Neural cell (in vitro differentiated cells): ENCODE measurements at regions not wholly inside any gene's neighbourhood (a gene's known extent, or its start where the extent isn't known, plus 50 kb on each side); places are given as distances from the start of the nearest gene placed in this dataset.

Experiments
- CTCF ChIP-seq: fragments of 450-650 bp; IDR thresholded peaks from 2 replicates; pipeline ENCODE4 v1.5.1; 2014; ENCODE audit warnings: antibody characterized with exemption, mild to moderate bottlenecking, moderate library complexity; ENCODE audit not compliant: poor library complexity, severe bottlenecking
- EP300 ChIP-seq: fragments of 450-650 bp; conservative IDR thresholded peaks from 2 replicates; pipeline ENCODE4 v1.6.1; 2014; ENCODE audit warnings: antibody characterized with exemption, mild to moderate bottlenecking, moderate library complexity; ENCODE audit not compliant: poor library complexity, severe bottlenecking
- MXI1 ChIP-seq: fragments of 450-650 bp; conservative IDR thresholded peaks from 2 replicates; pipeline ENCODE4 v1.6.1; 2014; ENCODE audit warnings: antibody characterized with exemption, mild to moderate bottlenecking; ENCODE audit not compliant: poor library complexity, severe bottlenecking
- REST ChIP-seq: IDR thresholded peaks from 2 replicates; pipeline ENCODE4 v1.6.1; 2012; ENCODE audit warnings: borderline replicate concordance
- TAF1 ChIP-seq: IDR thresholded peaks from 2 replicates; pipeline ENCODE4 v1.6.1; 2012; ENCODE audit warnings: low read depth

GRCh38 chr15:95645791-95646338, 684.6 kb upstream of the NR2F2 start:
- TF ChIP-seq REST, result no peak
- no peak for TF ChIP-seq CTCF
- TF ChIP-seq MXI1, result no peak
- no peak for TF ChIP-seq EP300
- TF ChIP-seq TAF1, result no peak
